ENCODE measurements at regions not wholly inside any gene's neighbourhood (a gene's known extent, or its start where the extent isn't known, plus 50 kb on each side); places are given as distances from the start of the nearest gene placed in this dataset.

DNA sequence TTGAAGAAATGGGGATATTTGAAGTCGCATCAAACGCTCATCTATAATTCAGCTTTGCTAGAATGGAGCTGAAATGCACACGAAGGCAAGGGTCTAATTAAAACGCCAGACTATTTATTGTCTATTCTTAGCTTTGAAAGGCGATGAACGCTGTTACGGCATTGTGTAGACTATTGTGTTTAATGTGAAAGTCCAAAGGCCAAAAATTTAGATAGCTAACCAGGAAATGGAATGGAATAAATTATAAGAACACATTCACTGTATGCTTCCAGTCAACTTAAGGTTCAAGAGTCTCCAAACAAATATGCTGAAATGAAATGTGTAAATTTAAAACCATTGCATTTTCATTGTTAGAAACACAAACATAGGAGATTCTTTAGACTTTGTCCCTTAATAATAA, 186.2 kb downstream of the CWF19L2 start:
- no peaks in the 10 kb centered on the region for H3K79me2 ChIP-seq (ENCODE audit: insufficient read depth, low read length)
- no peaks in the 10 kb centered on the region for H4K20me1 ChIP-seq (ENCODE audit: insufficient read depth, low read length)
- H3K4me3 ChIP-seq (ENCODE audit: low read depth in 1 of 2, low read length in 2 of 2) = no peak overlapping the region
- H3K9me3 ChIP-seq (ENCODE audit: insufficient read depth, low read length, severe bottlenecking) = no peaks in the 10 kb centered on the region
- H3K27ac ChIP-seq (ENCODE audit: low read length) = no peak overlapping the region
- no peak overlapping the region for H3K4me2 ChIP-seq (ENCODE audit: insufficient read depth, low read length)
- no peaks in the 10 kb centered on the region for H3K27me3 ChIP-seq (ENCODE audit: insufficient read depth, low read length, poor library complexity)
- no peaks in the 10 kb centered on the region for H3K36me3 ChIP-seq (ENCODE audit: insufficient read depth, low read length)
- DNase-seq = no peak
- TF ChIP-seq, protein P1, sequence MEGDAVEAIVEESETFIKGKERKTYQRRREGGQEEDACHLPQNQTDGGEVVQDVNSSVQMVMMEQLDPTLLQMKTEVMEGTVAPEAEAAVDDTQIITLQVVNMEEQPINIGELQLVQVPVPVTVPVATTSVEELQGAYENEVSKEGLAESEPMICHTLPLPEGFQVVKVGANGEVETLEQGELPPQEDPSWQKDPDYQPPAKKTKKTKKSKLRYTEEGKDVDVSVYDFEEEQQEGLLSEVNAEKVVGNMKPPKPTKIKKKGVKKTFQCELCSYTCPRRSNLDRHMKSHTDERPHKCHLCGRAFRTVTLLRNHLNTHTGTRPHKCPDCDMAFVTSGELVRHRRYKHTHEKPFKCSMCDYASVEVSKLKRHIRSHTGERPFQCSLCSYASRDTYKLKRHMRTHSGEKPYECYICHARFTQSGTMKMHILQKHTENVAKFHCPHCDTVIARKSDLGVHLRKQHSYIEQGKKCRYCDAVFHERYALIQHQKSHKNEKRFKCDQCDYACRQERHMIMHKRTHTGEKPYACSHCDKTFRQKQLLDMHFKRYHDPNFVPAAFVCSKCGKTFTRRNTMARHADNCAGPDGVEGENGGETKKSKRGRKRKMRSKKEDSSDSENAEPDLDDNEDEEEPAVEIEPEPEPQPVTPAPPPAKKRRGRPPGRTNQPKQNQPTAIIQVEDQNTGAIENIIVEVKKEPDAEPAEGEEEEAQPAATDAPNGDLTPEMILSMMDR (IDR thresholded peaks at IDR 0.05; ENCODE audit: borderline replicate concordance, extremely low read depth, low read length, poor library complexity, severe bottlenecking) = no peak
- TF ChIP-seq EZH2 (IDR thresholded peaks at IDR 0.05; ENCODE audit: borderline replicate concordance, low read depth, low read length, severe bottlenecking) = no peak
- no peak overlapping the region for H3K9ac ChIP-seq (ENCODE audit: low read depth, low read length)
- H2AFZ ChIP-seq (ENCODE audit: low read depth, low read length) = no peak overlapping the region
- no peaks in the 10 kb centered on the region for H3K4me1 ChIP-seq (ENCODE audit: insufficient read depth, low read length)
- no peak for ATAC-seq (ENCODE audit: insufficient read depth, low read depth)

DNA sequence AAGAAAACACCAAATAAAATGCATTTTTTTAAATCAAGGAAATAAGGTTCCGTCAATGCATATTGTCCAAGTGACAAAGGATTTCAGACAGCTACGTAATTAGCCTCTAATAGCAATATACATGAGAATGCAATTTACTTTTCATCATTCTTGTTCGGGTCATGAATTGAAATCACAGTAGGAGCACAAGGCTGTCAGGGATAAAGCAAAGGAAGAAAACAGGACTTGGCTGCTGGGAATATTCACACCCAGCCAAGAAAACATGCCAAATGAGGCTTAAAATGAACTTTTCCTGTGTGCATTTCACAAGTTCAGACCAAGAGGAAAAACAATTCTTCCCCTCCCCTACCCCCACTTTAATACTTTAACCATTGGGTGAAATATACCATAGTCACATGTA, 188.6 kb downstream of the CWF19L2 start:
- Histone ChIP-seq H3K9ac (ENCODE audit: low read depth, low read length) (no peak overlapping the region), H3K36me3 (ENCODE audit: insufficient read depth, low read length) (no peaks in the 10 kb centered on the region), H2AFZ (ENCODE audit: low read depth, low read length) (no peak overlapping the region), H4K20me1 (ENCODE audit: insufficient read depth, low read length) (no peaks in the 10 kb centered on the region), H3K4me3 (ENCODE audit: low read depth in 1 of 2, low read length in 2 of 2) (no peak overlapping the region), H3K27ac (ENCODE audit: low read length) (no peak overlapping the region), H3K27me3 (ENCODE audit: insufficient read depth, low read length, poor library complexity) (no peaks in the 10 kb centered on the region), H3K9me3 (ENCODE audit: insufficient read depth, low read length, severe bottlenecking) (no peaks in the 10 kb centered on the region), H3K4me2 (ENCODE audit: insufficient read depth, low read length) (no peak overlapping the region), H3K79me2 (ENCODE audit: insufficient read depth, low read length) (no peaks in the 10 kb centered on the region), H3K4me1 (ENCODE audit: insufficient read depth, low read length) (no peaks in the 10 kb centered on the region)
- ATAC-seq (ENCODE audit: insufficient read depth, low read depth) = no peak
- no peak for TF ChIP-seq EZH2 (IDR thresholded peaks at IDR 0.05; ENCODE audit: borderline replicate concordance, low read depth, low read length, severe bottlenecking)
- TF ChIP-seq, protein P1 (IDR thresholded peaks at IDR 0.05; ENCODE audit: borderline replicate concordance, extremely low read depth, low read length, poor library complexity, severe bottlenecking) = no peak
- DNase-seq = no peak

DNA sequence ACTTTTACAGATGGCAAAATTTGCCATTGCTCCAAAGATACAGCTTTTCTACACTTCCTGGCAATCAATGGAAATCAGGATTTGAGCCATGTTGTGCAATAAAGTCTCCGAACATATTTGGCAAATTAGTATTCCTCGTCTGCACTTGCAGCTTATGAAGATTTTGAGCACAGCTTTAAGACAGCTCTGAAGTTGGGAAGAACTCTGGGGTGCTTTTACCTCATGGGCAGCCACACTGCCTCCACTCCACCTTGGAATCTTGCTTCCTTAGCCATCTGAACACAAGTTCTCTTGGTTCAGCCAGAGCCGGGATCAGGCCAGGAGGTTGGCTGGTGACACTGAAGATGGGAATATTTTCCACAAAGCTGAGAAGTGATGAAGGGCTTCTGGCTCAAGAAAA, 191.2 kb downstream of the CWF19L2 start:
- DNase-seq = no peak
- Histone ChIP-seq H3K27me3 (ENCODE audit: insufficient read depth, low read length, poor library complexity) (no peaks in the 10 kb centered on the region), H4K20me1 (ENCODE audit: insufficient read depth, low read length) (no peaks in the 10 kb centered on the region), H3K36me3 (ENCODE audit: insufficient read depth, low read length) (no peaks in the 10 kb centered on the region), H2AFZ (ENCODE audit: low read depth, low read length) (no peak overlapping the region), H3K9me3 (ENCODE audit: insufficient read depth, low read length, severe bottlenecking) (no peaks in the 10 kb centered on the region), H3K4me2 (ENCODE audit: insufficient read depth, low read length) (no peak overlapping the region), H3K79me2 (ENCODE audit: insufficient read depth, low read length) (no peaks in the 10 kb centered on the region), H3K27ac (ENCODE audit: low read length) (no peak overlapping the region), H3K9ac (ENCODE audit: low read depth, low read length) (no peak overlapping the region), H3K4me3 (ENCODE audit: low read depth in 1 of 2, low read length in 2 of 2) (no peak overlapping the region), H3K4me1 (ENCODE audit: insufficient read depth, low read length) (no peaks in the 10 kb centered on the region)
- TF ChIP-seq, protein P1 (IDR thresholded peaks at IDR 0.05; ENCODE audit: borderline replicate concordance, extremely low read depth, low read length, poor library complexity, severe bottlenecking) = no peak
- TF ChIP-seq EZH2 (IDR thresholded peaks at IDR 0.05; ENCODE audit: borderline replicate concordance, low read depth, low read length, severe bottlenecking) = no peak
- ATAC-seq (ENCODE audit: insufficient read depth, low read depth) = no peak

DNA sequence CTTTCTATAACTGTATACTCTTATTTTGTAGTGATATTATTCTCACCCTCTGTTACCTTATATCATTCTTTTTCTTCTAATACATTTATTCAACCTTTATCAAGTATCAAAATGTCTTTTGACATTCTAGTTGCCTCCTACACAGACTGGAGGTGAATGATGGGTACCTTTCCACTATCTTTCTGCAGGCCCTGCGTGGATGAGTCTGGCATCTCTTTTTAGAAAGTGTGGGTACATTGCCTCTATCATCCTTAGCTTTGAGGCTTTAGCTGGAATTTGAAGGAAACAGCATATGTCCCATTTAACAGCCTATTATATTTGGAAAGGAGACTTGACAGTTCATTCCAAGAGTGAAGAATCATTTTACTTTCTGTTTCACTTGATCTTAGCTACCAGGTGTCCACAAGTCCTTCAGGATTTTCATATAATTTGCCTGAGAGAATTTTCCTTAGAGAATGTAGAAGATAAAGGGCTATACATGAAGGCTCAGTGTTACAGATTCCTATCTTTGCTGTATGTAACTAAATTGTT, 192.0 kb downstream of the CWF19L2 start:
- Histone ChIP-seq H2AFZ (ENCODE audit: low read depth, low read length) (no peak overlapping the region), H3K79me2 (ENCODE audit: insufficient read depth, low read length) (no peaks in the 10 kb centered on the region), H3K4me2 (ENCODE audit: insufficient read depth, low read length) (no peak overlapping the region), H3K27me3 (ENCODE audit: insufficient read depth, low read length, poor library complexity) (no peaks in the 10 kb centered on the region), H4K20me1 (ENCODE audit: insufficient read depth, low read length) (no peaks in the 10 kb centered on the region), H3K4me1 (ENCODE audit: insufficient read depth, low read length) (no peaks in the 10 kb centered on the region), H3K4me3 (ENCODE audit: low read depth in 1 of 2, low read length in 2 of 2) (no peak overlapping the region), H3K9me3 (ENCODE audit: insufficient read depth, low read length, severe bottlenecking) (no peaks in the 10 kb centered on the region), H3K36me3 (ENCODE audit: insufficient read depth, low read length) (no peaks in the 10 kb centered on the region), H3K9ac (ENCODE audit: low read depth, low read length) (no peak overlapping the region), H3K27ac (ENCODE audit: low read length) (no peak overlapping the region)
- ATAC-seq (ENCODE audit: insufficient read depth, low read depth) = peak; percentile 19; the same call in 1 of the 3 replicates
- DNase-seq = no peak
- no peak for TF ChIP-seq EZH2 (IDR thresholded peaks at IDR 0.05; ENCODE audit: borderline replicate concordance, low read depth, low read length, severe bottlenecking)
- TF ChIP-seq, protein P1 (IDR thresholded peaks at IDR 0.05; ENCODE audit: borderline replicate concordance, extremely low read depth, low read length, poor library complexity, severe bottlenecking) = no peak
